ENCODE measurements at regions not wholly inside any gene's neighbourhood (a gene's known extent, or its start where the extent isn't known, plus 50 kb on each side); places are given as distances from the start of the nearest gene placed in this dataset.
A peak's percentile ranks its signal among the peaks of the same experiment; 100 is the strongest.
"Not testable (repeated sequence)": the region's sequence is repeated elsewhere in the genome, so short reads cannot be mapped to it uniquely, and the experiment has no call there.

GRCh38 chr6:71360556-71361335 lies 72.1 kb downstream of the OGFRL1 start:
- not testable (repeated sequence) for H3K4me3 ChIP-seq, H3K27ac ChIP-seq

DNA sequence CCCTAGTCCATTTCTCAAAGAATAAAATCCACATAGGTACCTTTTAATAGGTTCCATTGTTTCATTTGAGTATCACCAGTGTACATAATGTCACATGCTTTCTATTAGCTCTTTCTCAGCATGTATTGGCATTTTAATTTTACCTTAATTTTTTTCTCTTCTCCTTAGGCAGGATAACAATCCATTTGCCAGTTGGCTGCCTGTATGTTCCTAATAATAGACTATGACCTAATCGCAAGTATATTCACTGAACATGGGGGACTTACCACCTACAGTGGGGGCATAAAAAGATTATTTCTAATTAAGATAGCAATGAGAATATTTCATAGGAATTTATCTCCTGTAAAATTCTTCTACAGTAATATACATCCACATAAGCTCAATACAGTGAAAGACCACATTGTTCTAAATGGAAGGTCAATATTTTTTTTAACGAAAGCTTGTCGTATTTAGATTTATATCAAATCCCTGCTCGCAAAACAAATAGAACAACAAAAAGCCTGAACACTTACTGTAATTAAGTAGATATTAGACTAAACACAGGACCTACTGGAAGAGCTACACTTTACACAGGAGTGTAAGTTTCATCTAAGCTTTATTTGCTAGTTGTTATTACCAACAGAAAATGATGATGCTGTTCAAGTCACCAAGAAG lies 76.4 kb downstream of the OGFRL1 start:
- Histone ChIP-seq H3K4me3 (no peak overlapping the region), H3K27ac (no peak overlapping the region)

GRCh38 chr6:71367756-71368155 lies 79.1 kb downstream of the OGFRL1 start:
- H3K4me3 ChIP-seq = no peak overlapping the region
- peak overlapping the region in 1 of 21 experiments; percentile 24 for H3K27ac ChIP-seq

DNA sequence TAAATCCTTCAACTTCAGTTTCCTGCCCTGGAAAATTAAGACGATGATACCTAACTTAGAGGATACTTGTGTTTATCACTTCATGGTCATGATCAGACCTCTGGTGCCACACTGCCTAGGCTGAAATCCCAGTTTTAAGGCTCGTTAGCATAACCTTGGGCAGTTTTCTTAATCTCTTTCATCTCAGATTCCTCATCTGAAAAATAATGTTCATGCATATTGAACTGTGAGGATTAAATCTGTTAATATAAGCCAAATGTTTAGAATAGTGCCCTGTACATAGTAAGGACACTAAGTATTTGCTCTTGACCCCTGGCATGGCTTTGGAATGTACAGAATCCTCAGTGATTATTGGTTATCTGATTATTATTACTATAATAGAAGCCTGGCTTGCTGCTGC lies 79.7 kb downstream of the OGFRL1 start:
- Histone ChIP-seq H3K27ac (peak overlapping the region in 1 of 21 experiments; percentile 6), H3K4me3 (no peak overlapping the region)

DNA sequence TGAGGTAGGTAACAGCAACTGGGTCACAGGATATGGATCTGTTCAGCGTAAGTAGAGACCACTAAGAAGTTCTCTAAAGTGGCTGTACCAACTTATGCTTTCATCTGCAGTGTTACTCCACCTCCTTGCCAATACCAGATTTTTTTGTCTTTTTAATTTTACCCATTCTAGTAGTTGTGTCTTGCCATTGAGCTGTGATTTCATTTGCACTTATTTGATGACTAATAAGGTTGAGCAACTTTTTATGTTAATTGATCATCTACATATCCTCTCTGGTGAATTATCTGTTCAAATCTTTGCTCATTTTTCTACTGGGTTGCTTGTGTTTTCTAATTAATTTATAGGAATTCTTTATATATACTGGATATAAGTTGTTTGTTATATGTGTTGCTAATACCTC lies 82.9 kb downstream of the OGFRL1 start:
- Histone ChIP-seq H3K4me3 (no peak overlapping the region), H3K27ac (no peak overlapping the region)

GRCh38 chr6:71373943-71374342 lies 85.3 kb downstream of the OGFRL1 start:
- Histone ChIP-seq H3K4me3 (no peak overlapping the region), H3K27ac (no peak overlapping the region)

DNA sequence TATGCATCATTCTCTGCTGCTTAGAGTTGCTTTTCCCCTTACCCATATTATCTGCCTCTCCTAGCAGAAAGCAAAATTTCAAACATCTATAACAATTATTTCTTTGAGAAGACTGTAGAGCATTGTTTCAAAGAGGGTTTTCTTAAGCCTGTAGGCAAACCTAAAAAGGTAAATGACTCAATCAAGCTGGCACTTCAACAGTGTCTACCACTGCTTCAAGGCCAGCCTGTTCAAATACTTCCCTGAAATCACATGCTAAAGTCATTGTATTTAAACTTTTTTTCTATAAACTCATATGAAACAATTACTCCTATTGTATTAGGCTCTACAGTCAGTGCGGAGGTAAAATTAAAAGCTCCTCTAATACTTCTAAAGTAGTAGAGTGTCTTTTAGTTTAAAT lies 87.1 kb downstream of the OGFRL1 start:
- H3K27ac ChIP-seq = no peak overlapping the region
- H3K4me3 ChIP-seq = no peak overlapping the region

- no peak overlapping the region for H3K27ac ChIP-seq
- no peak overlapping the region for H3K4me3 ChIP-seq
These were observed 88.2 kb downstream of the OGFRL1 start for GRCh38 chr6:71376830-71377229.

- H3K4me3 ChIP-seq = no peak overlapping the region
These were observed 94.9 kb downstream of the OGFRL1 start for GRCh38 chr6:71383476-71383875.

DNA sequence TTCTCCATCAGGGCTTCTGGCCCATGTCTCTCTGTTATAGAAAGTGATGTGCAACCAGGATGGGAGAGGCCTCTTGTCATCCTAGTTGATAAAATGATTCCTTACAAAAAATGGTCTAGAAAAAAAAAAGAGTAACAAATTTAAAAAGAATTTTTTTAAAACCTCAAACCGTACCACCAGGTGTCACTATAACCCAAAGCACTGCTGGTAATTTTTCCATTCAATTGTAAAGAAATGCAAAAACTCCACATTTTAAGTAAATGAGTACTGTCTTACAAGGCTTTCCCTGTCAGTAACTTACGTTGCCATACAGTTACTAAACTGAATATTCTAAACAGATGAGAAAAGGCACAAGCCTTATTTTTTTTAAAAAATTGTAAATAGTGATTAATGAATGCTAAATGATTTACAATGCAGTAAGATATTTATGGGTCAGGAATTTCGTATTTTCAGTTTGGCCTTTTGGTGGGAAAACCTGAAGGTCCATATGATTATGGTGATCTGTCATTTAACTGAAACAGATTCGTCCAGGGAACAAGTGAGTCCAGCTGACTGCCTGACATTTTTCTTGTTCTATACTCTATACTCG lies 95.4 kb downstream of the OGFRL1 start:
- Histone ChIP-seq H3K4me3 (no peak overlapping the region), H3K27ac (peak overlapping the region in 1 of 21 experiments; percentile 35)

More at GRCh38 chr6:71383476-71383875, 94.9 kb downstream of the OGFRL1 start:
- H3K27ac ChIP-seq = peak overlapping the region in 1 of 21 experiments; percentile 35

- Histone ChIP-seq H3K27ac (no peak overlapping the region), H3K4me3 (no peak overlapping the region)
These were observed 96.7 kb downstream of the OGFRL1 start for GRCh38 chr6:71385111-71385822.

DNA sequence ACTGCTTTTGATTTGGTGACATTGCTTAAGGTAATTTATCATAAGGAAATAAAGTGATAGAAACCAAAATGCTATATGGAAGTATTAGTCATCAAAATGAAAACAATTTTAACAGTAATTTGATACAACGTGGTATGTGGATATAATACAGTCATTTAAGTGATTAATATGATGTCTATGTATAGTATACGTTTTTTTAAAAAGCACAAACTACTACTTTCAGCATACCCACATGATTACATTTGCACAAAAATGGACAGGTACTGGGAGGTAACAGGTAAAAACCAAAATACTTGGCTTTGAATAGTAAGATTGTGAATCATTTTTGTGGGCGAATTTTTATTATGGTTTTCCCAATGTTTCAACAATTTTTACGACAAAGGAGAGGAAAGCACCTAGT lies 97.6 kb downstream of the OGFRL1 start:
- no peak overlapping the region for H3K27ac ChIP-seq

GRCh38 chr6:71387179-71387578 lies 98.6 kb downstream of the OGFRL1 start:
- Histone ChIP-seq H3K27ac (no peak overlapping the region), H3K4me3 (no peak overlapping the region)

More for the DNA sequence above, 97.6 kb downstream of the OGFRL1 start:
- no peak overlapping the region for H3K4me3 ChIP-seq

DNA sequence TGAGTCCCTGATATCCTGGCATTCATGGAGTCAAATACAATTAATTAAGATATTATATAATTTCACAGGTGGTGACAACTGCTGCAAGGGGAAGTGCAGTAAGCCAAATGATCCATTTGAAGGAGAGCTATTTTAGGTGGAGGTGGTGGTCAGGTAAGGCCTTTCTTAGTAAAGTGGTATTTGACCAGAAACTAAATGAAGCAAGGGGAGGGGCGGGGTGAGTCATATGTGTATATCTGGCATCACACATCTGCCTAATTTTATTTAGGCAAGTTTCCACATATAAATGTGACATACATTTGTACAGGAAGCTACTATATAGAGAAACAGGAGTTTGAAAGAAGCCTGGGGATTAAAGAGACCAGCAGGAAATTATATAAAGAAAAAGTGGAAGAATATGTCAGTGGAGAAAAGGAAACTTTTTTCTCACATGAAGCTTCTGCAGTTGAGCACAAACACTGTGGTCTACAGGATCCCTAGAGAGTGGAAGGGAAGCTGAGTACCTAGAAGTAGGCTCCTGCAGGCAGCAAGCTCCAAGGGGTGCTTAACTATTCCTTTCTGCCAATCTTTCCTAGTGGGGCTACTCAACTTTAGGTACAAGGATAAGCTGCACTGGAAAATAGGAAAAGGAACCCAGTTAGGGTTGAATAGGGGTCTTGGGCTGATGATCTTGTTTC lies 99.6 kb downstream of the OGFRL1 start:
- no peak overlapping the region for H3K4me3 ChIP-seq
- peak overlapping the region in 1 of 21 experiments; percentile 2 for H3K27ac ChIP-seq

DNA sequence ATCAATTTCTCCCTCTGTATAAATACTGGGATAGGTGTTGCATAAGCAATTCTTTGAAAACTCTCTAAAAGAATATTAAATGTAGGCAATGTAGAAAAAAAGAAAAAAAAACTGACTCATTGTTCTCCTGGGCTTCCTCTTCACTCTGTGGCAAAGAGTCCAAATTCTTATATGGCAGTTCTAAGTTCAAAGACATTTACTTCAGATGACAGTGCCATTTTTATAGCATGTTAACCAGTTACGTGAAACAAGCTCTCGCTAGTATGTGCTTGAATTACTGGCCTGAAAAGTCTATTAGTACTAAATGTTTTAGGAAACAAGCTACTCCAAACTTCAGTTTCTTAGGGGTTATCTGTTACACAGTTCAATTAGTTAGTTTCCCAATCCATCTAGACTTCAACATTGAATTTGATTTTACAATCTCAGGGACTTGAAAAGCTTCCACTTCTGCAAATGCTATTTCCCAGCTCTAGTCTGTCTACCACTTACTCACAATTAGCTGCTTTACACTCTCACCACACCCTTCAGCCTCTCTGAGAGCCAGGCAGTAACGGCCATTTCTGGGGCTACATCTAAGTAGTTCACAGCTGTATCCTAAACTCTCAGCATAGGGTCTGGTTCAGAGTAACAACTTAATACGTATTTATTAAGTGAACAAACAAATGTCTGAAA lies 100.4 kb downstream of the OGFRL1 start:
- H3K27ac ChIP-seq = peak overlapping the region in 1 of 21 experiments; percentile 2
- no peak overlapping the region for H3K4me3 ChIP-seq

DNA sequence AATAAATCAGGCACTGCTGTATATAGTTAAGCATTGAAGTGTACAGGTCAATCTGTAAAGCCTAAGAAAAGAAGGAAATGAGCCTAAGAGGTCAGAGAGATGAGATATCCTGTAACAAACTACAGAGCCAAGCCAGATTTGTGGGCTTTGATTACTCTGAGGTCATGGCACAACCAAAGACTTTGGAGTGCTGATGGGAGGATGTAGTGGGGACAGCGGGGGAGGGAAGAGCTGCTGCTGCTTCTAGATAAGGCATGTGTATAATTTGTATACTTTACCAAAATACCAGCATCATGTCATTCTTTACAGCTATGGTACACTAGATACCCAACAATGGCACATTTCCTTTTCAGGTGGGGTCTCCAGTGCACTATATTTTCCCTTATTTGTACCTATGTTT lies 102.5 kb downstream of the OGFRL1 start:
- no peak overlapping the region for H3K4me3 ChIP-seq
- no peak overlapping the region for H3K27ac ChIP-seq

DNA sequence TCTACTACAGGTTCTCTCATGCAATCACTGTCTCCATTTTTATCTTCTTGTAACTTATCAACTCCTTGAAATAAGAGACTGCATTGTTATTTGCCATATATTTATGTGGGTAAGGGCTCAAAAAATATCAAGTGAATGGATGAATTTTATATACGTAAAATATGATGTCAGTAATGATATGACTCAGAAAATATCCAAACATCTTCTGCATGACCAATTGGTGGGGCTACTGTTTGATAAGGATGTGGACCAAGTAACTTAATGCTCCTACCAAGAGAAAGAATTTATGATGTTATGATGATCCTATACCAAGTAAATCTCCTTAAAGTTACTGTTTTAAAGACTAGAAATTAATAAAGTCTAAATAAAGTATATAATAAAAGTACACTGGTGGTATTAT lies 103.7 kb downstream of the OGFRL1 start:
- Histone ChIP-seq H3K27ac (no peak overlapping the region), H3K4me3 (no peak overlapping the region)

GRCh38 chr6:71393471-71393870 lies 104.9 kb downstream of the OGFRL1 start:
- Histone ChIP-seq H3K27ac (peak overlapping the region in 3 of 21 experiments; percentile 28 to 63 (median 40)), H3K4me3 (no peak overlapping the region)

DNA sequence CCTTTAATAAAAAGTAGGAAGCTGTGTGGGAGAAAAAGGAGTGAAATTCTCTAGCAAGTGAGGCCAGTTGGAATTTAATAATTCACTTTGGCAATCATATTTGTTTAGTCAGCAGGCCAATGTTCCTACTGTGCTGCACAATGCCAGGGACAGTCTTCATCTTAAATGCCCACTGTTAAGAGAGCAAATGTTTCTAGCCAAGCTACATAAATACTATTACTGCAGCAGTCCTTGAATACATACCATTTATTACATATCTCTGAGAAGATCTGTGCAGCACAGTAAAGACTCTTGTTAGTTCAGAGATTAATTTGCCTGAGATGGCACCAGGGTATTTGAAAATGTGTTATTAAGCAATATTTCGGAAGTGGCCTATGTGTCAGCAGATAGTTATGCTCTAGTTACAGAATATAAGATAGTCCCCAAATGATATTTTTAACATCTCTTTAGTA lies 105.4 kb downstream of the OGFRL1 start:
- no peak overlapping the region for H3K4me3 ChIP-seq
- peak overlapping the region in 2 of 21 experiments; percentile 40 to 63 for H3K27ac ChIP-seq
